ENCODE measurements at regions not wholly inside any gene's neighbourhood (a gene's known extent, or its start where the extent isn't known, plus 50 kb on each side); places are given as distances from the start of the nearest gene placed in this dataset.
"Not testable (repeated sequence)": the region's sequence is repeated elsewhere in the genome, so short reads cannot be mapped to it uniquely, and the experiment has no call there.

- DNase-seq, result peak in 31 of 56 donors; percentile 11 to 79 (median 42)
Measured at GRCh38 chr1:2948751-2949680, 72.3 kb upstream of the ACTRT2 start.

DNA sequence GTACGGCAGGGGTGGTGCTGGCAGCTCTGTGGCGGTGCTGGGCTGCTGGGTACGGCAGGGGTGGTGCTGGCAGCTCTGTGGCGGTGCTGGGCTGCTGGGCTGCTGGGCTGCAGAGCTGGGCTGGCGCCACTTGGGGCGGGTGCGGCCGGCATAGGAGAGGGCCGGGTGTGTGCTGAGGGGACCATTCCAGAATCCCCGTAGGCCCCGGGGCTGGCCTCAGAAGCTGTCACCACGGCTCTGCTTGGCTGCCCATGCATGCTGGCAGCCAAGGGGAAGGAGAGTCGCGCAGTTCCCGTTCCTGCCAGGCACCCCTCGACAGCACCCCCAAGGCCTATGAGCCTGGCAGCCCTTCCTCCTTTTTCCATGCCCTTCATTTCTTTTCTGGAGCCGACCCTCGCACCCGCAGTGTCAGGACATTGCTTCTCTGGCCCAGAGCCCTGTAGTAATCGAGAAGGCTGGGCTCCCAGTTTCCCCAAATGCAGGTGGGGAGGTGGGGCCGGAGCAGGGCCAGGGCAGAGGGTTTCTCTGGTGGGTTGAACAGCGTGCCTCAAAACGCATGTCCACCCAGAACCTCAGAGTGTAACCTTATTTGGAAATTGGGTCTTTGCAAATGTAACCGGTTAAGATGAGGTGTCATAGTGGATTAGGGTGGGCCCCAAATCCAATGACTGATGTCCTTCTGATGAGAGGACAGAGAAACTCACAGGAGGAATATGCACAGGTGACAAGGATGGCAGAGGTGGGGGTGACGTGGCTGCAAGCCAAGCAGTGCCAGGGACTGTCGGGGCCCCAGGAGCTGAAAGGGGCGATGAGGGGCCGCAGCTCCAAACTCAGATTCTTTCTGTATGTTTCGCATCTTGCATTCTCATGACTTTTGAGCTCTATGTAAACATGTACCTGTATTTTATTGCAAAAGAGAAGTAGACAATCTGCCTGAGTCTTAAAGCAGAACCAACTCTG, 71.0 kb upstream of the ACTRT2 start:
- peak in 7 of 56 donors; percentile 19 to 59 (median 23) for DNase-seq

DNA sequence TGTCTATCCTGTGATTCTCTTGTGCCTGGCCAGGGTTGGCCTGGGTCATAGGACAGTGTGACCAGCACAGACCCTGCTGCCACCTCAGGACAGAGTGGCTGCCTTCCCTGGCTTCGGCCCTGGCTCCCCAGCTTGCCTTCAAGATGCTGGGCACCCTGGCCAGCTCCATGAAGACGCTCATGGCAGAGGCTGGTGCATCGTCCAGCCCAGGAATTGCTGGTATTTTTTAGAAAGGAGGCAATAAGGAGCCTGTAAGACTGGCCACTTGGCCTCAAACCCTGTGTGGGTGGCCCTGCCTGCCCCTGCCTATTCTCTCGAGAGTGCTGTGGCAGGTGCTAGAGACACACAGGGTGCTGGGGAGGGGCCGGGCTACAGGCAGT, 70.4 kb upstream of the ACTRT2 start:
- DNase-seq, result no peak

GRCh38 chr1:2951856-2952255, 69.4 kb upstream of the ACTRT2 start:
- DNase-seq, result no peak

GRCh38 chr1:2952371-2952770, 68.9 kb upstream of the ACTRT2 start:
- DNase-seq, result no peak

GRCh38 chr1:2952992-2953391, 68.3 kb upstream of the ACTRT2 start:
- DNase-seq, result no peak

- DNase-seq, result no peak
Measured at GRCh38 chr1:2953688-2954285, 67.5 kb upstream of the ACTRT2 start.

DNA sequence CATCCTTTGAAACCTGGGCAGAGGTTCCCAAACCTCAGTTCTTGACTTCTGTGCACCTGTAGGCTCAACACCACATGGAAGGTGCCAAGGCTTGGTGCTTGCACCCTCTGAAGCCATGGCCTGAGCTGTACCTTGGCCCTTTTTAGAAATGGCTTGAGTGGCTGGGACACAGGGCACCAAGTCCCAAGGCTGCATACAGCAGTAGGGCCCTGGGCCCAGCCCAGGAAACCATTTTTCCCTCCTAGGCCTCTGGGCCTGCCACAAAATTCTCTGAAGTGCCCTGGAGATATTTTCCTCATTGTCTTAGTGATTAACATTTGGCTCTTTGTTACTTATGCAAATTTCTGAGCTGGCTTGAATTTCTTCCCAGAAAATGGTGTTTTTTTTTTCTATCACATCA, 65.6 kb upstream of the ACTRT2 start:
- DNase-seq, result no peak

DNA sequence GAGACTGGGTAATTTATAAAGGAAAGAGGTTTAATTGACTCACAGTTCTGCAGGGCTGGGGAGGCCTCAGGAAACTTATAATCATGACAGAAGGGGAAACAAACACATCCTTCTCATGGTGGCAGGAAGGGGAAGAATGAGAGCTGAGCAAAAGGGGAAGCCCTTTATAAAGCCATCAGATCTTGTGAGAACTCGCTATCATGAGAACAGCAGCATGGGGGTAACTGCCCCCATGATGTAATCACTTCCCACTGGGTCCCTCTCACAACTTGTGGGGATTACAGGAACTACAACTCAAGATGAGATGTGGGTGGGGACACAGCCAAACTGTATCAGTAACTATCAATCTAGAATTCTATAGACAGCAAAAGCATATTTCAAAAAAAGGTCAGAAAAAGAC, 64.7 kb upstream of the ACTRT2 start:
- DNase-seq, result no peak

DNA sequence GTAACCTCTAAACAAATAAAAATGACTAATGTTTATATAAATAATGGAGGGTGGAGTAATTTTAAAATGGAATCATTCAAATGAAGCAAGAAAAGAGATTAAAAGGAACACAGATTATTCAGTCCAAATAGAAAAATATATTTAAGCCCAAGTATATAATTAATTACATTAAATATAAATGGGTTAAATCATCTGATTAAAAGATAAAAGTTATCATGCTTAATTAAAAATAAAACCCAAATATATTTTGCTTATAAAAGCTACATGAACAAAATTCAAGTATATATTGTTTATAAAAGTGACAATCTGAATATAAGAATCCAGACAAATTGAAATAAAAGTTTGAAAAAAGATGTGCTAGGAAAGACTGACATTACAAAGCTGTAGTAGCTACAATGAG, 63.9 kb upstream of the ACTRT2 start:
- DNase-seq, result no peak

GRCh38 chr1:2959881-2960280, 61.4 kb upstream of the ACTRT2 start:
- not testable (repeated sequence) for DNase-seq

GRCh38 chr1:2961081-2961480, 60.2 kb upstream of the ACTRT2 start:
- DNase-seq, result no peak

DNA sequence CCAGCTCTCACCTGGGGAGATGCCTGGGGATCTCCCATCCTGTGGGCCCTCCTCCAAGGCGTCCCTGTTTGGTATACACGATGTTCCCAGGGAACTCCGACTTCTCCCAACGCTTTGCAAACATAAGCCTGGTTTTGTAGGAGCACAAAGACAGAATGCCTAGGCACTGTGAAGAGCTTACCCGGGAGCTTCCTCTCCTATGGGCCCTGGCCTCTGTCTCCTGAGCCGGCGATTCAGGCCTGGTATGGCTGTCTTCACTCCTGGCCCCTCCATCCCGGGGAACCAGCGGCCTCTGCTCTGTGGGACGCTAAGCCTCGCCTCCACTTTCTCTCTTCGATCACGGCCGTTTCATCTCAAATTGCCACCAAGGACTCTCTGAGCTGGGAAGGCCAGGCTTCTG, 59.6 kb upstream of the ACTRT2 start:
- DNase-seq, result no peak

- DNase-seq, result no peak
Measured at GRCh38 chr1:2962061-2962460, 59.2 kb upstream of the ACTRT2 start.

DNA sequence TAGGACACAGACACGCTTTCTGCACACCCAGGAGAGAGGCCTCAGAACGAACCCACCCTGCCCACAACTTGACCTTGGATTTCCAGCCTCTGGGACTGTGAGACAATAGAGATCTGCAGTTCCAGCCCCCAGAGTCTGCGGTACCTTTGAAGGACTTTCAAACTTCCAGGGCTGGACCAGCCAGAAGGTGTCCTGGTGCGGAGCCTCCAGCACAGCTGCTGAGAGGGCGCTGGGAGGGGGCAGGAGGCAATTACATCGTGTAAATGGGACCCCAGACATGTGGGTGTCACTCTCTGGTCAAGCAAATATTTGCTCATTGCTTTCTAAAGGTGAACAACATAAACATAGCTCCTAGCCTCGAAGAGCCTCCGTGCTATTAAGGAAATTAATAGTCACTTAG, 58.7 kb upstream of the ACTRT2 start:
- no peak for DNase-seq

- no peak for DNase-seq
Measured at GRCh38 chr1:2962946-2963345, 58.3 kb upstream of the ACTRT2 start.

DNA sequence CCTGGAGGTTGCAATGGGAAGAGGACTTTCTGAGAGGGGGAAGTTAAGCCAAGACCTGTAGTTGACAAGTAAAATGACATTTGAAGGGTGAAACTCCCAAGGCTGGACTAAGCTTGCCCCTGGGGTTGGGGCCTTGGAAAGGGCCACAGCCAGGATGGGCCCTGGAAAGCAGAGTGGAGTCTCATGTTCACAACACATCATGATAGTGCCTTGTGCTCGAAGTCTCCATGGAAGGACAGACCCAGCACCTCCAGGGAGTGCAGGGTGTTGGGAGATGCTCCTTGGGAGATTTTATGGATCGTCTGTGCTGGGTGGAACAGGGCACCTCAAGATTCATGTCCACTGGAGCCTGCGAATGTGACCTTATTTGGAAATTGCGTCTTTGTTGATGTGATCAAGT, 55.6 kb upstream of the ACTRT2 start:
- no peak for DNase-seq

GRCh38 chr1:2966449-2967328, 54.6 kb upstream of the ACTRT2 start:
- peak in 45 of 56 donors; percentile 12 to 81 (median 53) for DNase-seq

DNA sequence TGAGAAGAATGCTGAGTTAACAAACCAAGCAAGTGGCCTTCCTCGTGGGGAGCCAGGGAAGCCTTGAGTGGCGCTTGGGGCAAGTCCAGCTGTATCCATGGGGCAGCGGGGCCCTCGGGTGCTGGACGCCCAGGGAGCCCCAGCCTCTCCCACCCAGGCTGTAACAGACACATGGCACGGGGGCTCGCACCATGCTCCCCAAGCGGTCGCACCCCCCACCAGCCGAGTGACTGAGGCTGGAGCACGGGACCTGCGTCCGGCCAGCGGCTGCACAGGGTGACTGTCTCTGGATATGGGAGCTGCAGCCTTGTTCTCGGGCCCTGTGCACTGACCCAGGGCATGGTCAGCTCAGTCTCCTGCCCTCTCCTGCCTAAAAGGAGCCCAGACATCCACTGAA, 53.9 kb upstream of the ACTRT2 start:
- DNase-seq, result peak in 3 of 56 donors; percentile 44 to 65 (median 58)

GRCh38 chr1:2967881-2968280, 53.4 kb upstream of the ACTRT2 start:
- no peak for DNase-seq

DNA sequence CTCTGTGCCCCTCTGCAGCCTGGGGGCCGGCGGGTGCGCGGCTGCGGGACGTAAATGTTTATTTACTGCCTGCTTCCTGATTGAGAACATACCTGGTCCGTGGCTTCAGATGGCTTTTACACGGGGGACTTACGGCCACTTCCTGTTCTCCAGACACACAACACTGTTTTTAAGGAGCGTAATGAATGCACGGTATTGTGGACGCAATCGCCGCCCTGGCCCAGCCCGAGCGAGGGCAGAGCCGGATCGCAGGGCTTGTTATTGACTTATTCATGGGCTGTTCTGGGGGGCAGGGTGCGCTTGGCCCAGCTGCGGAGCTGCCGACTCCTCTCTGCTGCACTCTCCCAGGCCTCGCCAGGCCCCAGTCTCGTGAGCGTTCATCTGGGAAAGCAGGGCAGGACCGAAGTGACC, 52.8 kb upstream of the ACTRT2 start:
- peak in 52 of 56 donors; percentile 35 to 90 (median 72) for DNase-seq
